HG02981 (cell line): ENCODE measurements at regions not wholly inside any gene's neighbourhood (a gene's known extent, or its start where the extent isn't known, plus 50 kb on each side); places are given as distances from the start of the nearest gene placed in this dataset.
"Not testable (repeated sequence)": the region's sequence is repeated elsewhere in the genome, so short reads cannot be mapped to it uniquely, and the experiment has no call there.

Source experiments
- ATAC-seq: cut with Tn5 transposase; IDR thresholded peaks from one replicate; pipeline ENCODE4 v1.9.1; 2021; ENCODE audit warnings: mild to moderate bottlenecking, moderate library complexity; ENCODE audit not compliant: unreplicated experiment

DNA sequence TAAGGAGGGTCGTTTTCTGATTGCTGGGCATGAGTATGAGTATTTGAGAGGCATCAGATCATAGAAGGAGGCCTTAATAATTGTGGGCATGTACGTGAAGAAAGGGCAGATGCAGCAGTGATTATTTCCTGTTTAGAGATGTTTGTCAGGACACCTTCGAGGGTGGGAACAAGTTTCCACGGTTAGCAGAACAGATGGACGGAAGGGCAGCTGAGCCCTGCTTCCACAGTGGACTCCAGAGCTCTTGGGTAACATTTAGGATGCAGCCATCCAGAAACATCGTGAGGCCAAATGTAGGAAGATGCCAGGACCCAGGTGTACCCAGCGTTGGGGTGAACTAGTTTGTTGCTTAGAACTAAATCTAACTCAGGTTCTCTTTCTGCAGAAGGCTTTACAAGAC lies 231.3 kb upstream of the FAT1 start:
- no peak for ATAC-seq

DNA sequence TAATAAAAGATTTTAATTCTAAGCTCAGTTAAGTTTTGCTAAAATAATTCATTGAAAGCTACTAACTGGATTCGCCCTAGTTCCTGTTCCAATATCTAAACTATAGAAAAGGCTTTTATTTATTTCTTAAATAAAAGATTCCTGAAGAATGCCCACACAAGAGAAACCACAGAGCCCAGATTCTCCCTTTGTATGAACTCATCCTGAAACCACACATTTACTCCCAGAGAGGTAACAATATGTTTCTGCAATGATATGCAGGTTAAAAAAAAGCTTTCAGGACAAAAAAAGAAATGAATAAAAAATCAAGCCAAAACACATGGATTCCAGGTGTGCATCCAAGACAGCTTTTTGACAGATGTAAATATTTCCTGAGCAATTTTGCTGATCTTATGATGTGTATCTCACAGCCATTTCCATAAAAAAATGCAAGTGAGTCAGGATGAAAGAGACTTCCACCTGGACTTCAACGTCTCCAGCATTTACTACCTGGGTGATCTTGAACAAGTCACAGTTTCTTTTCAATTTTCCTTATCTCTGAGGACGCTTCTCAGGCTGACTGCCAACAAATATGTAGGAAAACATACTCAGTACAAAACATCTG lies 234.4 kb upstream of the FAT1 start:
- ATAC-seq: no peak

DNA sequence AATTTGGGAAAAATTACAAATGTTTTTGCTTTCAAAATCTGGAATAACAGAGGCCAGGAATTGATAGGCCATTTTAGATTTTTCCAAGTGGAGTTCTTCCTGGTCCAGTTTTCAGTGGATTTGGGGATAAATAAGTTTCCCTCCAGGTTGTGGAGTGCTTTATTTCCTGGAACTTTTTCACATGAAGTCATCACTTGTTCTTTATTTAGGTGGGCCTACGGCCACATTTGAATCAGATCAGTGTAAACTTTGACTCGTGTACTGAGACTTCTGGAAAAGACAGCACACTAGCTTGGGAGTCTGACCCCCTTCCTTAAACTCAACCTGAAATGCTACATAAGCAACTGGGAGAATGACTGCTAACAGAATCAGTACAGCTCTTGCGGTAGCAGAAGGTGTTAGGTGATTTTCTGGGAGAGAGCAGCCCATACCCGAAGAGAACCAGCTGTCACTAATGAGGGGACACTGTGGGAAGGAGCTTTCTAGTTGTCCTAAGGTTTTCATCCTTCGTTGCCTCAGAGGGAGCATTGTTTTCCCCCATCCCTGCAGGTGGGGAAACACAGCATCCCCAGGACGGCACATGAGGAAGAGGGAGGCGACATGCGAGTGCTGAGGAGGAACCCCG lies 235.2 kb upstream of the FAT1 start:
- no peak for ATAC-seq

DNA sequence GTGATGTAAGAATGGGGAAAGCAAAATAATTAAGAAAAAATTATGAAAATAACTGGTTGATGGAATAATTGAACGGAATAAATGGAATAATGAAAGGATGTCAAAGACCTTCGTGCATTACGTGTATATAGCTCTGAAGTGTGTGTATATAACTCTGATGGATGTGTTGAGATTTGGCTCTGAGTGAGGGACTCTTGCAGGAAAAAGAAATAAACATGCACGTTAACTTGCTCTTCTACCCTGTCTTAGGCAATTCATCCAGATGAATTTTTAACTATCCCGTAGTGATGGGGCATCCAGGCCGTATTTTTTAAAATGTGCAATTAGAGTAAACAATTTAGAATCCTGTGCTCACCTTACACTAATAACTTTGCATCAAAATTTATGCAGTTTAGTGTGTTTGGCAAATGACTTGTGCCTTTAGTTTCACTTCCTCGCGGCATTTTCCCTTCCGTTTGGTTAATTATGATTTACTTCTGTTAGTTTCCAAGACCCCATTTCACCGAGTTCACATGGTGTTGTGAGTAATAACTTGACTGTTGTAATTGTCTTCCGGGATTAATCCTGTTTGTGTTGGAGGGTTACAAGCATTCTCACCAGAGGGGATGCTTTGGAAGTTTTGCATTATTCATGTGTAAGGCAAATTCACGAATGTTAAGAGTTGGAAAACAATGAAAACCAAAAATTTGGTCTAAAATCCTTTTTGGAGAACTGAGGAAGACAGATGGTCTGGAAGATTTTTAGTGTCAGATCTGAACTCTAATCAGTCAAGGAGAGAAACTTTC lies 256.5 kb upstream of the FAT1 start:
- ATAC-seq: no peak

DNA sequence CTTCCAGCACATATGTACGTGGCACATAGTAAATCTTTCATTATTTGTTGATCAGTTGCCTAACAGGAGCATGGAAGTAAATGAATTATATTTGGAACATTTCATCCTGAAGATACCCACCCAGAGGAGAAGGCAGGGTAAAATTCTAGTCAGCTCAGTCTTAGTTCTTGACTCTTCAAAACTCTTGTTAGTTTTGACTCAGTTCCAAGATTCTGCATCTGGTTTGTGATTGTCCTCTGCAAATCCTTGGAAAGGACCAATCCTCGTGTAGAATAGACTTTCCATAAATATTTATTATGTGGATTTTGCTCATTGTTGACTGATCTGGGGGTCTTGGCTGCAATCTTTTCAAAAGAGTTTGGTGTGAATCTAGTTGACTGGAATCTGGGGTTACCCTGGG lies 257.5 kb upstream of the FAT1 start:
- no peak for ATAC-seq

DNA sequence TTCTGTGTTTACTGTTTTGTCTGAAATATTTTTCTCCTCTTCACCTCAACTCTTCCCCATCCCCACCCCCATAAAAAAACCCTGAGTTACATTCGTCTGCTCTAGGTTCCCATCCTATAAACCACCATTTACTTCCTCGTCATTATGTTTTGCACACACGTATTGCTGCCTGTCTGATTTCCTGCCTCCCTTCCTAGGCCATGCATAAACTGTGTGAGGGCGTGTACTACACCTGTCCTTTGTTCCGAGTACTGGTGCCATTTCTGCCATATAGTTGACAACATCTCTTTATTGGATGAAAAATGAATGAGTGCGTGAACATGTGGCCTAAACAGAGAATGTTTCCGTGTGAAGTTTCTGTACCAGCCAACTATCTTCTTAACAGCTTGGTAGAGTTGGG lies 258.5 kb upstream of the FAT1 start:
- ATAC-seq: no peak

DNA sequence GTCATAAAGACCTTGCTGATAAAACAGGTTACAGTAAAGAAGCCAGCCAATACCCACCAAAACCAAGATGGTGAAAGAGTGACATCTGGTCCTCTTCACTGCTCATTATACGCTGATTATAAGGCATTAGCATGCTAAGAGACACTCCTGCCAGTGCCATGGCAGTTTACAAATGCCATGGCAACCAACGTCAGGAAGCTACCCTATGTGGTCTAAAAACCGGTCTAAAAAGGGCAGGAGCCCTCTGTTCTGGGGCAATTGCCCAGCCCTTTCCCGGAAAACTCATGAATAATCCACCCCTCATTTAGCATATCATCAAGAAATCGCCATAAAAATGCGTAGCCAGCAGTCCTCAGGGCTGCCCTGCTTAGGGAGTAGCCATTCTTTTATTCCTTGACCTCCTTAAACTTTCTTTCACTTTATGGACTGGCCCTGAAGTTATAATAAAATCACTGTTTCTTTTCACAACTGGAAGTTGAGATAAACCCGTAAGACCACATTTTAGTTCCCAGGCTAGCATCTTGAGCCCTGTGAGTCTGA lies 260.5 kb upstream of the FAT1 start:
- ATAC-seq: no peak

DNA sequence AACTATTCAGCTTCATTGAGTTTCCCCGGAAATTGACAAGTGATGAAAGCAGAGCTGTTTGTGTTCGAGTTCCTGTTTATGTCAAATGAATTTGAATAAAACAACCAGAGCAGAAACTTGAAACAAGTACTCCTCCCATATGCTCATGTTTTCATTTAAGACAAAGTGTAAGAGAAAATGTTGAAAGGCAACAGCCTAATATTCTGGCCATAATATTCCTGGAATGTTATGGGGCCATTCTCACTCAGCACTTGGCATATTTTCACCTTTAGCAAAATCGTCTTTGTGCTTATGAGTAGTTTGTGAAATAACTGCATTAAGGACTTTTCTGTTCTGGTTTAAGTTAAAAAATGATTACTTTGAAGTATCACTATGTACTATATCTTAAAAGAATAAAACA lies 276.0 kb upstream of the FAT1 start:
- no peak for ATAC-seq

DNA sequence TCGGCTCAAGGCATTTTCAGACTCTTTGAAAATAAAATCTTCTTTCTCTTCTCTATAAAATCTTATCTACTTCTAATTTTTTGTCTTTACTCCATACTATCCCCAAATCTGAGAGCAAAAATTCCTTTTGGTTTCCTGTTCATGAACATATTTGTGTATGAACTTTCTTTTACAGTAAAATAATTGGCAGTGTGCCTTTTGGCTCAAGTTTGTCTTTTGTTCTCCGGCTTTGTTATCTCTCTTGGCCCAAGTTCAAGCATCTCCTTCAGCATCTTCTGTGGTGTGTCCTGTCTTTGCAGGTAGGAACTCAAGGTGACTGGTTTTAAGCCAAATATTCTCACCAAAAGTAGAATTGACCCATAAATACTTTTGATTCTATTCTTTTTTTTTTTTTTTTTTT lies 276.6 kb upstream of the FAT1 start:
- no peak for ATAC-seq

DNA sequence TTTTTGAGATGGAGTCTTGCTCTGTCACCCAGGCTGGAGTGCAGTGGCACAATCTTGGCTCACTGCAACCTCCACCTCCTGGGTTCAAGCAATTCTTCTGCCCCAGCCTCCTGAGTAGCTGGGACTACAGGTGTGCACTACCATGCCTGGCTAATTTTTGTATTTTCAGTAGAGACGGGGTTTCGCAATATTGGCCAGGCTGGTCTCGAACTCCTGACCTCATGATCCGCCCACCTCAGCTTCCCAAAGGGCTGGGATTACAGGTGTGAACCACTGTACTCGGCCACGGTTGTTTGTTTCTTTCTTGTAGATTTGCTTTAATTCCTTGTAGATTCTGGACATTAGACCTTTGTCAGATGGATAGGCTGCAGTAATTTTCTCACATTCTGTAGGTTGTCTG lies 278.5 kb upstream of the FAT1 start:
- ATAC-seq: not testable (repeated sequence)

DNA sequence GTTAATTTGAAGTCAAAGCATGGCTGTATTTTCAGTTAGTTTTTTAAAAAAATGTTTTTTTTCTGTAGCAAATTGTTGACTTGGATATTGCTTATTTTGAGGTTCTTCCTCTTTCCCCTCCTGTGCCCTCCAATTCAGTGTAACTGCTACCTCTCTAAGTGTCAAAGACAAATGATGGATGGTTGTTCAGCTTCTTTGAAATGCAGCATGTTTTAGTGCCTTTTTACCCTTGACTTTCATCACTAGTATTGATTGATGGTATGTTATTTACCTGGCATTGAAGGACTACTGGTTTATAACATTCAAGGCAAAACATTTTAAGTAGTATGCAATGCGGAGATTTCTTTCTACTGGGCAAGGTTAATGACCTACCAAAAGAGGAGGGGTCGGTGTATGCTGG lies 281.0 kb upstream of the FAT1 start:
- no peak for ATAC-seq

DNA sequence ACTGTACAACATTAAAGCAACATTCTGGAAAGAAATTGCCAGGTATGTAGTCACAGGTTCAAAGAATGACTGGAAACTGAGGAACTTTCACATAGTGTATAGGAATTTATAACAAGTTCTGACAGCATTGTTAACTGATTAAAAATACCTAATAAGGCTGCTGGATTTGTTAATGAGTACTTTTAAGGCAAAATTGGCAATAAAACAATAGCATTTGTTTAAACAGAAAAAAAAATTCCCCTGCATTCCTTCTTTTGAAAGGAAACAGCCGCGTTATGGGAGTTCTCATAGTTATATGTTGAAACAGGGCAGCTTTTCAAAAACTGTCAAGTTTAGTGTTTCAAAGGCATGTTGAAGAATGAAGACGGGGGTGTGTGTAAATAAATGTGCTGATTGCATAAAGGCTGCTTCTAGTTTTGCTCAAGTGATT lies 282.5 kb upstream of the FAT1 start:
- ATAC-seq: no peak

DNA sequence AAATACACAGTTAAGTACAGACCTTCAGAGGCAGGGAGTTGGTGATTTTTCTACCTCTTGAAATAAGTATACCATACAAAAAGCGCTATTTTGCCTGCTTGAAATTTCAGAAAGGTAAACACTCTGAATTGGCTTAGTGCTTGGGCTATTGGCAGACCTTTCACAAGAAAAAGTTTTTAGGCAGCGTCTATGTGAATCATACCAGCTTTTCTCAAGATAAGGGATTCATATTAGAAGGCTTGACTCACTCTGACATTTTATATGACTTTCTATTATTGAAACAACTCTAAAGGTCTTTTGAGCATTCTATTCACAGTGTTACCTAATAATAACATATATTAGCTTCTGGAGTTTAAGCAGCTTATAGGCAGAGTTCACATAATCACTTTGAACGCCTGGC lies 286.4 kb upstream of the FAT1 start:
- ATAC-seq: no peak

DNA sequence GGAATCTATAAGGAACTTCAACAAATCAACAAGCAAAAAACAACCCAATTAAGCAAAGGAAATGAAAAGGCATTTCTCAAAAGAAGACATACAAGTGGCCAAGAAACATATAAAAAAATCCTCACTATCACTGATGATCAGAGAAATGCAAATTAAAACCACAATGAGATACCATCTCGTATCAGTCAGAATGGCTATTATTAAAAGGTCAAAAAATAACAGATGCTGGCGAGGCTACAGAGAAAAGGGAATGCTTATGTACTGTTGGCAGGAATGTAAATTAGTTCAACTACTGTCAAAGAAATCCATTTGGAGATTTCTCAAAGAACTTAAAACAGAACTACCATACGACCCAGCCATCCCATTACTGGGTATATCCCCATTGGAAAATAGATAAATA lies 292.4 kb upstream of the FAT1 start:
- no peak for ATAC-seq

DNA sequence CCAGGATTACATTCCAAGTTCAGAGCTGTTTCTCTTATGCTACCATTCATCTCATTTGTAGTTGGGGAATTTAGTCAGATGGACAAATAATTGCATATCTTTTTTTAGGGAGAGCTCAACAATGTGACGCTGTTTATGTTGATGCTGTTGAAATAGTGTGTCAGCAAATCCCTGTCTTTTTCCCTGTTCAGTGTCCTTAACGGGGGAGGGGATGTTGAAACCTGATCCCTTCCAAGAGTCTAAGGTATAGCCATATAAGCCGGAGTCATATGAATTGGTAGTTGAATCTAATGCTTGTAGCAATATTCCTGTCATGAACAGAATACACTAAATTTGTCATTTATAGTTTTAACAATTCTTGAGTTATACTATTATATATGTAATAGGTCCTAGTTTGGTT lies 293.5 kb upstream of the FAT1 start:
- no peak for ATAC-seq

DNA sequence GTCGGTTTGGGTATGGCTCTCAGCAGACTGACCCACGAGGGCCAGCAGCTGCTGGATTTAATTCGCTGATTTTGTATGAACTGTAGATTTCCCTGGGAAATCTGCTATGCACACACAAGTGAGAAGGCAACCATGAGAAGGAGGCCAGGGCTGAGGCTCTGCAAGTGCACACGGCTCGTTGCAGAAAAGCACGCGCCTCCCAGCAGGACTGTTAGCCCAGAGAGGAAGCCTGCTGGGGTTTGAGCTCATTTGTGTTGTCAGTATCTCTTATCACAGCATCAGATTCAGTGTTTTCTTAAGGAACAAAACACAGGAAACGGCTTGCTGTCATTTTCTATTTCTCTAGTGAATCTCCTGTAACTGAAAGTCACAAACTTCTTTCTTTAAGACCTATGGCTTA lies 296.2 kb upstream of the FAT1 start:
- no peak for ATAC-seq

DNA sequence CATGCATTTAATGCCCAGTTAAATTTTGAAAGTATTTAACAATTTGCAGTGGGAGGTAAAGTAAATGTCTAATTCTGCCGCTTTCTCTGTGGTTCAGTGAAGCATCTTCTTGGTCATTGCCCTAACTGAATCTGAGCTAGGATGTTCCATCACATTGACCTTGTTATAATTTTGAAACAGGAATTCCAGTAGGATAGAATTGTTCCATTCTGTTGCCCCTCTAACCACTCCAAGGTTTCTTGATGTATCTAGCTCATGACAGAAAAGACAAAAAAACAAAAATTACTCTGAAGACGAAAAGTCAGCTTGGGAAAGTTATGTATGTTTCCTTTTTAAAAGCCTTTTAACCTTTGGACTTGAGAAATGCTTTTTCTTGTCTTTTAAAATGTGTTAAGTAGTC lies 297.0 kb upstream of the FAT1 start:
- no peak for ATAC-seq

DNA sequence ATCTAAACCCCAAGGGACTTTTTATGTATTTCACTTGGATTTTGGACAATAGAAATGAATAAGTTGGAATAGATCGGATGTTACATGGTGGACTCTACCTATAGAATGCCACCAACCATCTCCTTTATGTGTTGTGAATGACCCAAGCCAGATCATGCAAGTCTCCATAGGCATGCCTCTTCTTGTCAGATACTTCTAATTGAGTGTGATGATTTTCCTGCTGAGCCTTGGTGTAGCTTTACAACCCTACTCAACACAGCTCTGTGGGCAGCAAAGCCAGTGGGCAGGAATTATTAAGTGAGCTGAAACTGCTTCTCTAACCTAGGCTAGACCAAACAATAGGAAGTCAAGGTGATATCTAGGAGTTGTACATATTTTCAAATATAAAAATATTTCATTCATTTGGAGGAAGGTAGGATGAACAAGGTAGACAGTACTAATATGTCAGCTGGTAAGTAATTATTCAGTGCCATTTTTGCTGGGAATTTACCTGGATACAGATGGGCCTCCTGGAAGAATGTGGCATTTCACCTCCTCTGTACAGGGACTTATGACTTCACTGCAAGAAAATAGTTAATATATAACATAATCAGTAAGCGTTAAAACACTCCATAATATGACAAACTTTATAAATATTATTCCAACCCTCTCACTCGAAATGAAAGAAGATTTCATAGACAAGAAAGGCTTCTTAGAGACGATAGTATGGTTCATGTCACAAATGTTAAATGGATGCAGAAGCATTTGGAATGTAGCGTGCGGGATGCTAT lies 298.0 kb upstream of the FAT1 start:
- ATAC-seq: no peak

DNA sequence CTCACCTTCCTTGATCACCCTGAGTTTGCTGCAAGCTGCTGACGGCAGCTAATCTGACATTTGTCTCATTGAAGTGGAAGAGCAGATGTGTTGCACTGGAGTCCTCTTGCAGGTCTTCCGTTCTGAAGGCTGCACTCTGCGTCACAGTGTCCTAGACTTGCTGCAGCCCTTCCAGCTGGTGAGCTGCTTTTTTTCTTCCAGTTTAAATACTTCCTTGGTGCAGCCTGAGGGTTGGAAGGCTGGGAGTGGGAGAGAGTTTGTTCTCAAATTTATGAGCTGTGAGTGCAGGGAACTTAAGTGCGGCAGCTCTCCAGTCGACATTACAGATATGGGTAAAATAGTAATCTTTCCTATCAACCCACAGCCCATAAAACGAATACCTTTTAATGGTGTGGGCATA lies 303.6 kb upstream of the FAT1 start:
- ATAC-seq: no peak

DNA sequence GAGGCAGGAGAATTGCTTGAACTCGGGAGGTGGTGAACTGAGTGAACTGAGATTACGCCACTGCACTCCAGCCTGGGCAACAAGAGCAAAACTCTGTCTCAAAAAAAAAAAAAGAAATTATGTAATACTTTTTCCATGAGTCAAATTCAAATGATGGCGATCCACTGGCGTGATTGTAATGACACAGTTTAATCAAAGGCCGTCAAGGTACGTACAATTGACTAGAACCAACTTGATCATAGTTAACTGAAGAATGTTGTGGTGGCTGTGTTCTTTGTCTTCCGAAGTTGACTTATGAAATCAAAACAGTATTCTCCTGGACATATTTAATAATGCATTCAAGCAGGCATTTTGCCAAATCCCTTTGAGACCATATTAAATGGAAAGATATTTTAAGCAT lies 318.6 kb upstream of the FAT1 start:
- ATAC-seq: no peak

DNA sequence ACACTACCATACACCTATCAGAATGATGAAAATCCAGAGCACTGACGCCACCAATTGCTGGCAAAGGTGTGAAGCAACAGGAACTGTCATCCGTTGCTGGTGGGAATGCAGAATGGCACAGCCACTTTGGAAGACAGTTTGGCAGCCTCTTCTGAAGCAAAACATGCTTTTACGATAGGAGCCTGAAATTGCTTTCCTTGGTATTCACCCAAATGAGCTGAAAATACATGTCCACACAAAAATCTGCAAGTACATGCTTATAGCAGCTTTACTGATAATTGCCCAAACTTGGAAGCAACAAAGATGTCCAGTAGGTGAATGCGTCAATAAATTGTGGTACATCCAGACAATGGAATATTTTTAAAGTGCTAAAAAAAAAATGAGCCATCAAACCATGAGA lies 322.8 kb upstream of the FAT1 start:
- ATAC-seq: no peak
